HG03025 (cell line): ENCODE measurements at regions not wholly inside any gene's neighbourhood (a gene's known extent, or its start where the extent isn't known, plus 50 kb on each side); places are given as distances from the start of the nearest gene placed in this dataset.
"Not testable (repeated sequence)": the region's sequence is repeated elsewhere in the genome, so short reads cannot be mapped to it uniquely, and the experiment has no call there.

Experiments used
- ATAC-seq: cut with Tn5 transposase; IDR thresholded peaks from one replicate; pipeline ENCODE4 v1.9.1; 2021; ENCODE audit warnings: mild to moderate bottlenecking, moderate library complexity; ENCODE audit not compliant: unreplicated experiment, low FRiP score

DNA sequence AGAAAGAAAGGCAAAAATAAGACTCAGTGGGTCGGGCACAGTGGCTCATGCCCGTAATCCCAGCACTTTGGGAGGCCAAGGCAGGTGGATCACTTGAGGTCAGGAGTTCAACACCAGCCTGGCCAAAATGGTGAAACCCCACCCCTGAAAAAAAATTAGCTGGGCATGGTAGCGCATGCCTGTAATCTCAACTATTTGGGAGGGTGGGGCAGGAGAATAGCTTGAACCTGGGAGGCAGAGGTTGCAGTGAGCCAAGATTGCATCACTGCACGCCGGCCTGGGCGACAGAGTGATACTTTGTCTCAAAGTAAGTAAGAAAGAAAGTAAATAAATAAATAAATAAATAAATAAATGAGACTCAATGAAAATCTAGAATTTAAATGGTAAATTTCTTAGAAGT lies 145.9 kb upstream of the KRR1 start:
- ATAC-seq, result not testable (repeated sequence)

GRCh38 chr12:75656648-75657047 lies 145.2 kb upstream of the KRR1 start:
- ATAC-seq, result no peak

DNA sequence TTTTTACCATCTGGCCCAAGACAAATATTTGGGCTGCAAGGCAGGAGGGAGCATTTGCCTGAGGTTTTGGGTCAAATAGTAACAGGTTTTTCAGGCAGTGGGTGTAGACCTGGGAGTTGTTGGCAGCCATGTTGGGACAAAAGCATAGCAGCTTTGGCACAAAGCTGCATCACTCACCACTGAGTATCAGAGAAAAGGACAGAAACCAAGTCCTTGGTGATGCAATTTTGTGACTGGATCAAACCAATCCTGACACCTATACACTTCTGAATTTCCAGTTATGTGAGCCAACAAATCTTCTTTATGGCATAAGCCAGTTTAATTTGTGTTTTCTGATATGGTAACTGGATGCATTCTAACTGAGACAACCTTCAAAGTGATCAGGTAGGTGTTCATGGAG lies 144.8 kb upstream of the KRR1 start:
- ATAC-seq, result no peak

- ATAC-seq, result peak; percentile 72
Measured at GRCh38 chr12:75655315-75655806, 144.0 kb upstream of the KRR1 start.

GRCh38 chr12:75651342-75651695 lies 139.9 kb upstream of the KRR1 start:
- no peak for ATAC-seq

DNA sequence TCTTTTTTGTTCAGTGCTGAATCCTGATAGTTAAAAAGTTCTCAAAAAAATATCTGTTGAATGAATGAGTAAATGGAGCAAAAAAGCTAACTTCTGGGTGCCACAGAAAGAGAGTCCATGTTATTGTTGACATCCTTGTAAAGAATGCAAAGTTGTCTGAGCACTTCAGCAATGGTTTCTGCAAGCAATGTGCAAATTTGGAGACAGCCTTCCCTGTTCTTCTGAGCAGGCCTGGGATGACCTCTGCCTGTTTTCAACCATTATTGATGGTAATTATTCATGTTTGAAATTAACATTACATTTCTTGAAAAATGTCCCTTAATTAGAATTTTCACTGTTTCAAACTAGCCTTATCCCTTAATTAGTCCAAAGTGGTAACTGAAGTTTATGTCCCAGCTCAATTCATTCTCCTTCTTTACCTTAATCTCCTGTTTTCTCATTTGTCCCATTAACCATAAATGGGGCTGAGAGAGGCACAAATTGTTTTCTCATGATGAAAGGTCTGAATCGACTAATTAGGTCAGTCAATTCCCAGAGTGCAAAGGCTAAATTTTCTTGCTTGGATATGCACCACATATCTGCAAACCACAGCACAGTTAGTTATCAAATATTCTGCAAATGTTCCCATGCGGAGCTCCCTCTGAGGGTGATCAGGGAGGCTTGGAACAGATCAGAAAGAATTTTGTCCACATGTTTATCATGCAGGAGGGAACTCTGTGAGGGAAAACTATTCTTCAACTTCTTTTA lies 139.4 kb upstream of the KRR1 start:
- ATAC-seq, result no peak

GRCh38 chr12:75650100-75650499 lies 138.7 kb upstream of the KRR1 start:
- no peak for ATAC-seq

- no peak for ATAC-seq
Measured at GRCh38 chr12:75648856-75649255, 137.4 kb upstream of the KRR1 start.

DNA sequence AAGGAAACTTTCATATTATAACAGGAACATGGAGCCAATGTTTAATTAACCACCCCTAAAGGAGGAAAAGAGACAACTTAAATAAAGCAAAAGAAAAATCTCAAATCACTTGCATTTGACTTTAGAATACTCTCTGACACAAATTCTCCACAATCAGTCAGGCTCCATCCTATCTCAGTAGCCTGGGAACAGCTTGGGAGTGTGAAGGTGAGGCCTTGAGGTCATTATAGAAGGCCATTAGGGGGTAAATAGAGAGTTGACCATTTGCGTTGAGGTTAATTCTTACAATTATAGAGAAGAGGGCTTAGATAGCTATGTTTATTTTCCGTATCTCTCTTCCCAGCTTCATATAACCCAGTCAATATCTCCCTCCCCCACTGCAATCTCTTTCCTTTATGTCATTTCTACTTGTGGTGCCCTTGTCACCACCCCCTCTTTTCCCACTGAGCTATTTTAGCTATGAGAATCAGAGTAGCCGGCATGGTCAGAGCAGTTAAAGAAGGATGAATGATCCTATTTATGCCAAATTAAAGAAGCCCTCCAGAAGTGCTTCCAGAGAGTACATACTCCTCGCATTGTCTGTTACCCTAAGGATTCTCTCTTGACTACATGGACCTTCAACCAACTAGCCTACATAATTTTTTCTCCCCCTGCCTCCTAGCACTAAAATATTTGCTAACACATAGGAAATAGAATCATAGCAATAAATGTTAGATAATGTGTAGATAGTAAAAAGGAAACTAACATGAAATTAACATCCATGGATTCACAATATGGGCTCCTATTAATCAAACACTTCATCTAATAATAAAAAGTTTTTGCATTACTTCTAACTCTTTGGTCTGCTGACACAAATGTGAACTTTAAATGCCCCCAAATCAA lies 135.2 kb upstream of the KRR1 start:
- ATAC-seq, result no peak

DNA sequence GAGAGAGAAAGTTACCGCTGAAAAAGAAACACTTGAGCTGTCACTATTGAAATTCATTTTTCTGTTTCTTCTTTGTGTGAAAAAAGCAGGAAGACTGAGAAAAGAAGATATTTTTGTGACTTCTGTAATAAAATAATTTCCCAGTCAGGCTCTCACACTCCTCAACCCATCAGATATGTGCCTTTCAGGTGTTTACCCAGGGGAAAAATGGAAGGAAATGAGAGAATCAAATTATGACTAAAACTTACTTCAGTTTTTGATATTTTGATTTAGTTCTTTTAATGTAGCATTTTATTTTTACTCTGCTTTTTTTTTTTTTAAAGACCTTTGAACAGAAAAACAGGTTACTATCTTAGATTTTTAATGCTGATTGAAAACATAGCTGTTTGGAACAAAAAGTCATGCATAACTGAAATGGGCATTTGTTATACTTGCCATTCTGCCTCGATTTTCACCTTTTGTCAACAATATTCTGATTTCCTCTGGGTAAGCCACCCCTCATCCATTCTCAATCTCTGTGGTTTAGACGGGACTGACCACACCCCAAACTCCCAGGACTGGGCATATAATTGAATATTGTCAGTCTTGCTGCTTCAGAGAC lies 133.2 kb upstream of the KRR1 start:
- ATAC-seq, result no peak

DNA sequence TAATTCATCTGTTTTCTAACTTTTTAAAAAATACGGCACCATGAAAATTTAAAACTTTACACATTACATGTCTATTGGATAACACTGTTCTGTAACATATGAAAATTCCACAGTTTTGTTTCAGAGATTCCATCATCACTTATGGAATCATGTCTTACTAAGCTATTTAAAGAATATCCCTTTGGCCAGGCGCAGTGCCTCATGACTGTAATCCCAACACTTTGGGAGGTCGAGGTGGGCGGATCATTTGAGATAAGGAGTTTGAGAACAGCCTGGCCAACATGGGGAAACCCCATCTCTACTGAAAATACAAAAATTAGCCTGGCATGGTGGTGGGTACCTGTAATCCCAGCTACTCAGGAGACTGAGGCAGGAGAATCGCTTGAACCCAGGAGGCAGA lies 131.7 kb upstream of the KRR1 start:
- ATAC-seq, result not testable (repeated sequence)

DNA sequence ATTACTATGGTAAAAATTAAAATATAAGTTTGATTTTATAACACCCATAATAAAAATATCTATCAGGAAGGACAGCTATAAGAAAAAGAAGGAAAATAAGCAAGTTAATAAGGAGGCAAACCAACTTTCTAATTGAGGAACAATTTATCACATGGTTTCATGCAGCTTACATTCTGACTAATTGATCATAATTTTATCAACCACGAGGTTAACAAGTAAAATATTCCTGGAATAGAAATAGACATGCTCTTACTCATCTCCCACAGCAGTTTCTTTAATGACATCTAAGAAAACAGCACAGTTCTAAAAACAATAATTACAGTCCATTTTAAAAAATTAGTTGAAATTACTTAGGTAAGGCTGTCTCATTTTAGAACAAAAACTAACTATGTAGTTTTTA lies 130.8 kb upstream of the KRR1 start:
- ATAC-seq, result no peak

- ATAC-seq, result peak; percentile 100
Measured at GRCh38 chr12:75641031-75641780, 129.8 kb upstream of the KRR1 start.

GRCh38 chr12:75638792-75639191 lies 127.4 kb upstream of the KRR1 start:
- ATAC-seq, result no peak

DNA sequence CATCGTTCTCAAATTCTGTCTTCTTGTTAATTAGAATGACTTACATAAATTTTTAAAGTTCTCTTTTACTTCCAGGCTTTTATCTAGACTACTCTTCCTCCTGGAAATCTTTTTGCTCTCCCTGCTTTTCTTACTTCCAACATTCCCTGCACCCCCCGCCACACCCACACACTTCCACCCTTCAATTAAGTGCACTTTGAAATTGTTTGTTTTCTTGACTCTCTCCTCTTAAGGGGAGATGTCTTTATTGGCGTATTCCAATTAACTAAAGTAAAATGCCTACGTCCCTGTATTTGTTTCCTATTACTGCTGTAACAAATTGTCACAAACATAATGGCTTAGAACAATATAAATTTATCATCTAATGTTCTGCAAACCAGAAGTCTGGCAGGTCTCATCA lies 125.2 kb upstream of the KRR1 start:
- ATAC-seq, result no peak

DNA sequence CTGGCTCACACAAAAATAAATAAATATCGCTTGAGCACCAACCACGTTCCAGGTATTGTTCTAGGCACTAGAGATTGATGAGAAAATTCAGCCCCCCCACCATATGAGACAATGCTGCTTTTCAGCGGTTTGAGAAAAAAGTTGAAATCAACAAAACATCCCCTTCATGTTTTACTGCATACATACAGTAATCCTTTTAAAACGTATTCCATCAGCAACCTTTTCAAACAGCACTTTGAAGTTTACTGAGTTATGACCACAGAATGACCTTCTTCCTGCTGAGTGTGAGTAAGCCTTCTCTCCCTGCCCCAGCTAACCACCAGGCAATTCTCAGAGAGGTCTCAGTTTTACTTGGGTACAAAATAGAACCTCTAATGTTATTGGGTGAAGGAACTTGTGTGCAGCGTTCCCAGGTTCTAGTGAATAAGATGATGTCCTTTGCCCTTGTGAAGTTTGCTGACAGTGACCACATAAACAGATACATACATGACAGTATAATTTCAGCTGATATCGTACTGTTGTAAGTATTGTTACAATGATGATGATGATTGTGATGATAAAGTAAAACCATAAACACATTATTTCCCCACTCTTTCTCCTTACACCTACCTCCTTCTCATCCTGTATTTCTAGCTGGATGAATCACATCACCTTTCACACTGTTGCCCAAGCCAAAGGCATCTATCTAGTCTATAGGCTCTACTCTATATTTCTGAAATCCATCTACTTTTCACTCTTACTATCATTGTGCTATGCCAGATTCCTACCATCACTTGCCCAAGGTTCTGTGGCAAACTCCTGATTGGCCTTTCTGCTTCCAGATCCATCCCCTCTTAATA lies 124.4 kb upstream of the KRR1 start:
- ATAC-seq, result no peak

DNA sequence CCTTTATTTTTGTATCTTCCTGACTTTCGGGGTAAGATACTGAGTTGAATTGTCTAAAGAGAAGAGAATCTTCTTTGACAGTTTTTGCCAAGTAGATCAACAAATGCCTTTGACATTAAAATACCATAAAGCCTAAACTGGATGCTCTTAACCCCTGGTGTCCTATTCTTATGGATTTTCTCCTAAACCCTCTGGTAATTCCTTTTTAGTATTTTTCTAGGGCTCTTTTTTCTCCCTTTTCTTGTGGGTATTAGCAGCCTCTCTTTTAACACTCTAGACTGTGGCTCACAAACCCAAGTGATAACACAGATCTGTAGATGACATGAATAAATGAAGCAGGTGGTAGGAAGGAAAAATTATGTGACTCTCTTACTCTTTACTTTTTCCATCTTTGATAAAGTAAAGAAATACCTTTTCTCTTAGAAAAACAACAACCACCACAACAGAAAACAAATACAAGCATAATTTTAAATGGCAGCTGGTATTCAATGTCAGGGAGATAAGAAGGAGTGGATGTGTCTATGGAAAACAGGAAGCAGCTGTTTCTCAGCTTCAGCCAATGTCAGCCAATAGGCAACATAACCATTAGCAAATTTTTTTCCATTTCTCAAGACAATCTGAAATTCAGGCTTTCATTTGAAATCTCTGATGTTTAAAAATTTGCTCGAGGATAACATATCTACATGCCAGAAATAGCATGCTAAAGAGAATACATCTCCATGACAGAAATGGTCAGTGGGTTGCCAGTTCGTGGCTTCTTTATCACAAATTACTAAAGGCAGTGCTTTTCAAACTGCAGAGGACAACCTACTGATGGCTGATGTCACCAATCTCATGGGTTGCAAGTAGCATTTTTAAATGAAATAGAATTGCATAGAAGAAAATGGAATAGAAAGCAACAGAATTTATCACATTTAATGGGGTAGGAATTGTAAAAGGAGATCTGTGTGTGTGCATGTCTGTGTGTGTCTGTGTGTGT lies 123.1 kb upstream of the KRR1 start:
- no peak for ATAC-seq

DNA sequence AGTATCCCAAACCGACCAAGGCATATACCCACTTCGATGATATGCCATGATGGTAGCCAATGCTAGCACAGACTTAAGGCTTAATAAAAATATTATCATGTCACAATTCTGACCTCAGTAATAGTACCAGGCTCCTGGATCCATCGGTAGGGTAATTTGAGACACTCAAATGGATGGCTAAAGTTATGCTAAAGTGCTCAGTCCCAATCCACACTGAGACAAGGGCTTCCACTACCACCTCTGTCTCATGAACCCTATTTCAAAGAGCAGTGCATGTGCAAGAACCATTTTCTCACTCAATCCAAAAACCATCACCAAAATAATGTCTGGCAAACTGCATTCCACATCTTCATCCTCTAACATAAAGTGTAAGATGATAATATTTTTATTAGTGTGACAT lies 122.4 kb upstream of the KRR1 start:
- ATAC-seq, result no peak

- ATAC-seq, result no peak
Measured at GRCh38 chr12:75632442-75632841, 121.0 kb upstream of the KRR1 start.
